Left cardiac atrium (tissue), 4 donors: ENCODE measurements at regions not wholly inside any gene's neighbourhood (a gene's known extent, or its start where the extent isn't known, plus 50 kb on each side); places are given as distances from the start of the nearest gene placed in this dataset.
A peak's percentile ranks its signal among the peaks of the same experiment; 100 is the strongest.

ENCODE experiments used
- ATAC-seq, 2 donors: fragments of 200-7000 bp; cut with Tn5 transposase; one replicate each; pipeline ENCODE4 v1.9.1; 2020; ENCODE audit warnings: mild to moderate bottlenecking in 2 of 2, moderate library complexity in 2 of 2
- DNase-seq: peaks from one replicate; pipeline ENCODE4 v3.0.0-alpha.2; 2020
- intact Hi-C, 2 donors: fragments of 100-400 bp; cut with DNase I; formaldehyde crosslinking; loops; one replicate each; pipeline versions ENCODE4 v1.14.1 to v1.15.1; 2022 to 2023
- donor health status: DM: no; HTN: yes; CAD: no.
- donor health status: DM: no; HTN: yes; CAD: no; lungs with severe emphysema.
- donor health status: DM: yes; HTN: yes; CAD: no.
- donor health status: Dilated cardiomyopathy.

DNA sequence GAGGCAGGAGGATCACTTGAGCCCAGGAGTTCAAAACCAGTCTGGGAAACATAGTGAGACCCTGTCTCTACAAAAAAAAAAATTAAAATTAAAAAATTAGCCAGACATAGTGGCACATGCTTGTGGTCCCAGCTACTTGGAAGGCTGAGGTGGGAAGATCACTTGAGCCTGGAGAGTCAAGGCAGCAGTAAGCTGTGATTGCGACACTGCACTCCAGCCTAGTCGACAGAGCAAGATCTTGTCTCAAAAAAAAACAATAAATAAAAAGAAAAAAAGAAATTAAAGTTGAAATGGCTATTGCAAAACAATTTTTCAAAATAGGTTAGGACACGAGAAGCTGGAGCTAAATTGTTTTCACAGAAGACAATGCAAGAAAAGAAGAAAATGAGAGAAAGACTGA is 379.0 kb upstream of the RNF32 start:
- intact Hi-C loops = no loop called here
- DNase-seq (no peak), ATAC-seq (no peak)

DNA sequence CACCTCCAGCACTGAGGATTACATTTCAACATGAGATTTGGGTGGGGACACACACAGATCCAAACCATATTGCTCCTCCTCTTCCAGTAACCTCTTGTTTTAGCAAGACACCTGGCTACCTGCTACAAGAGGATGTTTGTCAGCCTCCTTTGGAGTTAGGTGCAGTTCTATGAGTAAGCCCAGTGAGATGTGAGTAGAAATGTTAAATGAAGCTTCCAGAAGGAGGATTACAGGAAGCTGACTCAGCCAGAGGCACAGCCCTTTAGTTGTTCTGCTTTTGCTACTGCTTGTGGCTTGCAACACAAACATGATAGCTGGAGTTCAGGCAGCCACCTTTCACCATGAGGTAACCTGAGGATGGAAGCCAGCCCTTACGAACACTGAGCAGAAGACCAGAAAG is 382.7 kb upstream of the RNF32 start:
- intact Hi-C loops = no loop called here
- ATAC-seq (no peak), DNase-seq (no peak)

DNA sequence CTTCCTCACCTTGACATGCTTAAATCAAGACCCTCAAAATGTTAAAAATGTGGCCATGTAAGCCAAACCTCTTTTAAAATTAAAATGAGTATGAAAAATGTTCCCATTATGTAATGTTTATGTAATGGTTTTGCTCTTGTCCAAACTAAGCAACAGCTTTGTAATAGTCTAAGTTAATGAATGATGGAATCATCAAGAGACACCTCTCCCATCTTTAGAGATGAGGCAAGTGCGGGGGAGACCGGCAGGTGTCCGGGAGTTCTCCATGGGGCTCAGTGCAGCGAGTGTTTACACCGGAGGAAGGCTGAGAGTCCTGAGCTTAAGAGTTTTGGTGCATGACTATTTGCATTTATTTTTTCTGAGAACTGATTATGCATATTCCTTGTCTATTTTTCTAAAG is 384.9 kb upstream of the RNF32 start:
- DNase-seq (no peak), ATAC-seq (no peak)
- intact Hi-C loops = no loop called here

DNA sequence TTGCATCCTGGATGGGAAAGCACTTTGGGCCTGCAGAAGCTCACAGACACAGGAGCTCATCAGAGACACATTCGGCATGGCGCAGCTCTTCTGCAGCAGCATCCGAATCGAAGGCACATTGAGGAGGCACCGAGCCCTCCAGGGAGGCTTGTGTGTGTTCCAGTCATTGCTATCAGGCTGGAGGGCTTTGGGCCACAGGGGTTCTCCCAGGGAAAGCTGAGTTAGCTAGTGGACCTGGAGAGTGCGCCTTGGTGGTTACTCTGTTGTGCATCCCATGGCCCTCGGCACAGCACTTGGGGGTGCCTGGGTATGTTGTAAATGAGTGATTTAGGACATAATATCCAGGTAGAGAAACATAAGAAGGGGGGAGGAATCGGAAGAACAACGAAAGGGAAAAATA is 388.7 kb upstream of the RNF32 start:
- DNase-seq = no peak
- intact Hi-C loops = no loop called here
- no peak for ATAC-seq

DNA sequence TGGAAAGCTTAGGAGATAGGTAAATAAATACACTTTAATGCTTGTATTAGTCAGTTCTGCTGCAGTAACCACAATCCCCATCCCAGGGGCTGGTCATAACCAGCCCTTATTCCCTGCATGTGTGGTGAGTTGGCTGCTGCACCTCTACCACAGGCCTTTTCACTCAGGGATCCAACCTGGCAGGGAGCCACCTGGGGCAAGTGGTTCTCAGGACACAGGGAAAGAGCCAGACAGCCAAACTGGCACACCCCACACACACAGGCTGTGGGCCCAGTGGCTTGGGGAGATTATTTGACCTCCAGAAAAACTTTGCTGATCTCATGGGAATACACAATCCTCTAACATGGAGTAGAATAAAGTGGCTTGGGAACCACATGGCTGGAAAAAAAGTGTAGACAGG is 400.0 kb upstream of the RNF32 start:
- no peak for DNase-seq
- peak in 1 of 2 donors; percentile 50 for ATAC-seq
- intact Hi-C loops = no loop called here

DNA sequence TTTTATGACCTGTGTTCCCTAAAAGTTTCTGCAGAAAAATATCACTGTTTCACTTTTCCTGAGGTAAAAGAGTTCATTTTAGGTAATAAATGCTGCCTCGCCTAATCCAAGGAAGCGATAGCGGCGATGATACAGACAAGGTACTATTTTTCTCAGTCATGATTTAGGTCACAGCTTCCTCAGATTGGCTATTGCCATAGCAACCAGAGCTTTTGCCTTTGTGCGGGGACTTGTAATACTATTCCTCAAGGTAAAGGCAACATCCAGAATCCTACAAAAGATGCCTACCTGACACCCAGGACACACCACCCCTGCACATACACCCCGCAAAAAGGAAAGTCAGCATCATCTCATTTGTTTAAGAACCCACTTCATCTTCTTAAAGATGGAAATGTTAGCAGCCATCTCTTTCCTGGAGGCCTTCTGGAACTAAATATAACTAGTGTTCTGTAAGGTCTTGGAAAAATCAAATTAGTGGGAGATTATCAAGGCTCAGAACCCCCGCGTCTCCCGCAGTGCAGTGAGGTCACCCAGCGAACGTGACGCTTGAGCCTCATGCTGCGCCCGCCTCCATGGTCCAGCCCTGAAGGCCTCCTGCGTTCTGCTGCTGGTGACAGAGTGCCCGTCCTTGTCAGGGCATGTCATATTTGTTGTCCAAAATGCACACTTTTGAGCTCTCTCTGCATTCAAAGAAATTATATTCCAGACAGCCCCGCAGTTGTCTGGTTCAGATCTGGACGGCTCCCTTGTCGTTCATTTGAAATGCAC is 402.0 kb upstream of the RNF32 start:
- intact Hi-C loops = no loop called here
- no peak for ATAC-seq

DNA sequence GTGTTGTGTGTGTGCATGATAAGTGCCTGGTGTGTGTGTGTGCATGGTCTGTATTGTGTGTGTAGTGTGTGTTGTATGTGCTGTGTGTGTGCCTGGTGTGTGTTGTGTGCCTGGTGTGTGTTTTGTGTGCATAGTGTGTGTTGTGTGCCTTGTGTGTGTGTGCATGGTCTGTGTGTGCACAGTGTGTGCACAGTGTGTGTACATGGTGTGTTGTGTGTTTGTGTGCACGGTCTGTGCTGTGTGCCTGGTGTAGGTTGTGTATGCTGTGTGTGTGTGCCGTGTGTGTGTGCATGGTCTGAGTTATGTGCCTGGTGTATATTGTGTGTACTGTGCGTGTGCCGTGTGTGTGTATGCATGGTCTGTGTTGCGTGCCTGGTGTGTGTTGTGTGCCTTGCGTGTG is 403.0 kb upstream of the RNF32 start:
- ATAC-seq (no peak), DNase-seq (no peak)

More for the DNA sequence above, 402.0 kb upstream of the RNF32 start:
- DNase-seq = no peak

DNA sequence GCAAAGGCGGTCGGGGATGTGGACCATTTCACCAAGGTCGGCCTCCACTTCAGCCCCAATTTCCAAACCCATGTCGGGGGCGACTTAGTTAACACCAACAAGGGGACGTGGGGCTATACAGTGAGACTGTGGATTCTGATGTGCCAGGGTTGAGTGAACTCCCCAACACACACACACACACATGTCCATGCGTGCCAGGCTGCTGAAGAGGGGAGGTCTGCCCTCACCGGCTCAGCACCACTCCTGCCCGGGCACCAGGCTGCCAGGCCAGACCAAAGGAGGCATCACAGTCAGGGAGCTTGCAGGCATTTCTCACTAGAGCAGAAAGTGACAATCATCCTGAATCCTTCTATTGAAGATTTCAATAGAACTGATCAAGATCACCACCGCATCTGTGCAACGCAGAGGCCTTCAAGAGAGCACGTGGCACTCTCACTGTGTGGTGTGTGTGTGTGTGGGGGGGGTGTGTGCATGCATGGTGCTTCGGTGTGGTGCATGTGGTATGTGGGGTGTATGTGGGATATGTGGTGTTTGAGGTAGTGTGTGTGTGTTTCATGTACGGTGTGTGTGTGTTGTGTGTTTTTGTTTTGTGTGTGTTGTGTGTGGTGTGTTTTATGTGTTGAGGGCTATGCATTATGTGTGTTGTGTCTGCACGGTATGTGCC is 403.5 kb upstream of the RNF32 start:
- ATAC-seq (no peak), DNase-seq (no peak)
- intact Hi-C loops = no loop called here

More for the DNA sequence above, 403.0 kb upstream of the RNF32 start:
- intact Hi-C loops = no loop called here

DNA sequence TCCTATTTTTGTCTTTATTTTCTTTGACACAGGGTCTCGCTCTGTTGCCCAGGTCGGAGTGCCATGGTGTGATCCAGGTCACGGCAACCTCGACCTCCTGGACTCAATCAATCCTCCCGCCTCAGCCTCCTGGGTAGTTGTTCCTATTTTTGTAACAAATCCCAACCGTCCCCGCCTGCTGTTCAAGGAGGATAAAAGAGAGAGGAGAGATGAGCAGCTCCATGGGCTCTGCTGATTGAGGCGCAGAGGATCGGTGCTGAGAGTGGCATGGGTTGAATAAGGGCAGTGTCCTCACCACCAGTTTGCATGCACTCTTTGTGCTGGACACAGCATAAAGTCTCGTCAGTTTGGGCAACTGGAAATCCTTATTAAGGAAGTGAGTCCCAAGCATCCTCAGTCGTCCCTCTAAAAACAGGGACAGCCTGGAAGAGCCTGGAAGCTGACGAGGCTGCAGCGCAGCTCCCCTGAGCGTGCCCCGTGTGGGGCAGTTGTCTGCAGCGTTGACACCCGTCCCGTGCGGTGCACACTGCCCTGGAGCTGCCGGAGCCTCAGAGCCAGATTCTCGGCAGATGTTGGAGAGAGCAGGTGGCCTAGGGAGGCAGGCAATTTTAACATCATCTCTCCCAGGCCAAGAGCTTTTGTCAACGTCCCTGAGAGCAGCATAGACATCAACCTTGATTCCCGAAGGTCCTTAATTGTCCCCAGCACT is 404.2 kb upstream of the RNF32 start:
- no peak for ATAC-seq
- intact Hi-C loops = no loop called here
- DNase-seq = no peak

DNA sequence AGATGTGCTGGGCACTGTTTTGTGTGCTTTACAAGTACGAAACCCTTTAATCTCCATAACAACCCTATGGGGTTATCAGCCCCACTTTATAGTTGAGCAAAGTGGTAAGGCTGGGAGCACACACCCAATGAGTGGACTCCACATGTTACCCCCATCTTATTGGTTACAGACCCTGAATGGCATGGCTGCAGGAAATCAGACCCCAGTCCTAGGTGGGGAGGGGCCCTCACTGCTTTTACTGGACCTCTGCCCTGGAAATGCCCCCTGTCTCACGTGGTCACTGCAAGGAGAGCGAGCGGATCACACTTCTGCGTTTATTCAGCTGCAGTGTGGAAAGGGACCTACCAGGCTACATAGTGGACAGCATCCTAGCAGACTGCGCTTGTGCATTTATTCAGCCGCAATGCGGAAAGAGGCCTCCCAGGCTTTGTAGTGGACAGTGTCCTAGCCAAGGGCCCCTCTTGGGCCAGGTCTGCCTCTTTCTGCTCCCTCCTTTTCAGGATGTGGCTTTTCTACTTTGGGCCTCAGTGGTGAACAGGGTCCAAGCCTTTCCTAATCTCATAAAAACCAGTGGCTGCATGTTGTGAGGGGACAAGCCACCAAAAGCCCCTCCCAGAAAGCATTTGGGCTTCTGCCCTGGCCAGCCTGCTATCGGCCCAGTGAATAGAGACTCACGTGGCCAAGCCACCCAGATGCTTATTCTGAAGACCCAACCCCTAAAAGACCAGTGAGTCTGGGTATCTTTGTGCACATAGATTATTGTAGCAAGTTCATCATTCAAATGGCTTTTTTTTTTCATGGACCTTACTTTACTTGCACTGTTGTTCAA is 405.7 kb upstream of the RNF32 start:
- DNase-seq = no peak

DNA sequence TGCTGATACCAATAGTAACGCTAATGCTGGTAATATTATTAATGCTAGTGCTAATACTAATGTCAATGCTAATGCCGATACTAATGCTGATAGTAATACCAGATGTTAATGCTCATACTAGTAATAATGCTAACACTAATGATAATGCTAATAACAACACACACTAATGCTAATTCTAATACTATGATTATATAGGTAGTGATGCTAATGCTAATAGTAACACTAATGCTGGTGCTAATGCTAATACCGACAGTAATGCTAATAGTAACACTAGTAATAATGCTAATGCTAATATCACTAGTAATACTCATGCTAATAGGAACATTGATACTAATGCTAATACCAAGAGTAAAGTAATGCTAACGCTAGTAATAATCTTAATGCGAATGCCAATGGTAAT is 406.4 kb upstream of the RNF32 start:
- intact Hi-C loops = no loop called here
- DNase-seq = no peak
- no peak for ATAC-seq

More for the DNA sequence above, 405.7 kb upstream of the RNF32 start:
- intact Hi-C loops = no loop called here
- no peak for ATAC-seq

DNA sequence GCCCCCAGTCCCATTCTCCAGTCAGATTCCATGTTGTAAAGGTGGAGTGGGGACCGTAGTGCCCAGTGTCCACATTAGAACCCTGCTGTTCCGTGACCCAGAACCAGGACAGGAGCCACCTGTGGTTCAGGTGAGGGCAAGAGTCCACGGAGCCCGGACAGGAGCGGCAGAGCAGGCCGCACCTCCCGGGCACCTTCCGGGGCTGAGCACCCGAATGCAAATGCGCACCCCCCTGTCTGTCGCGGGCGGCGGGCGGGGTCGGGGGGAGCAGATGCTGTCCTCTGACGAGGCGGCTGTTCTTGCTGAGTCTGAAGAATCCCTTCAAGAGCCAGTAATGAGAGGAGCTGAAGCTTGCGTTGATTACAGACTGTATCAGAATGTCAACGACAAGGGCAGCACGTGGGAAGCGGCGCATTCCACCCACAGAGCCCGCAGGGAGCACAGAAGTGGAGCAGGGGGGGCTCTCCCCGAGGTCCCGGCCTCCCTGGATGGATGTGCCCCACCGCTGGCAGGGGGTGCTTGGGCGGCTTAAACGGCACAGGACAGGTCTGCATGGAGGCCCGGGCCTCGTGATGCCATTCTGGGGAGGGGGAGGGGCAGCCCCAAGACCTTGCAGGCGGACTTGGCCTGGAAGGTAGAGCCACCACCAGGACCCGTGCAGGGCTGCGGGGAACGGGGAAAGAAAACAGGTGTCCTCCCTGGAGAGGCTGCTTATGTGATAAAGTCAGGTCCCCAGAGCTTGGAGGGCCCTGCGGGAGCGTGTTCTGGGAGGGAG is 407.5 kb upstream of the RNF32 start:
- intact Hi-C loops = no loop called here
- ATAC-seq = no peak
- no peak for DNase-seq

DNA sequence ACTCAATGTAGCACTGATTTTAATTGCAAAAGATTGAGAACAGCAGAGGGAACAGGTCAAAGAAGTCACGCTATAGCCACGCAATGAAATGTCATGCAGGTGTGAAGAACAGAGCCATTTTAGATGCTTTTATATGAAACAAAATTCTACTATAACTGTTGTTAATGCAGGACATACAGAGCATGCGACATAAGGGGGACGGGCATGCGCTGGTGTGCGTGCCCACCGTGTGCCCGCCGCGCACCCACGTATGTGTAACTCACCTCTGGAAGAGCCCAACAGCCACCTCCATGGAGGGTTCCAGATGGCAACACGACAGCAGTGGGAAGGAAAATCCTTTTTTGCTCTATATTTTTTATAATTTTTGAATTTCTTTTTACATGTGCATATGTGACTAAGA is 410.0 kb upstream of the RNF32 start:
- intact Hi-C loops = no loop called here
- DNase-seq (no peak), ATAC-seq (no peak)

DNA sequence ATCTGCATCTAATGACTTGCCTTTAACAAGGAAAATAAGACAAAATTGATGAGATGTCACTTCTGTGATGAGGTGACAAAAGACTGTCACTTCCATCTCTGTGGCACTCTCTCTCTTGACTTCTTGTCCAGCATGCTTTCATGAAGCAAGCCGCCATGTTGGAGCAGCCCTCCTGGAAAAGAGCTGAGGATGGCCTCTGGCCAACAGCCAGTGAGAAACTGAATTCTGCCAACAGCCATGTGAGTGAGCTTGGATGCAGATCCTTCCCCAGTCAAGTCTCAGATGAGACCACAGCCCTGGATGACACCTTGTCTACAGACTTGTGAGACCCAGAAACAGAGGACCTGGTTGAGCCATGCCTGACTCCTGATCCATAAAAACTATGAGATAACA is 412.6 kb upstream of the SHH start:
- DNase-seq = no peak
- intact Hi-C loops = no loop called here
- ATAC-seq = no peak

DNA sequence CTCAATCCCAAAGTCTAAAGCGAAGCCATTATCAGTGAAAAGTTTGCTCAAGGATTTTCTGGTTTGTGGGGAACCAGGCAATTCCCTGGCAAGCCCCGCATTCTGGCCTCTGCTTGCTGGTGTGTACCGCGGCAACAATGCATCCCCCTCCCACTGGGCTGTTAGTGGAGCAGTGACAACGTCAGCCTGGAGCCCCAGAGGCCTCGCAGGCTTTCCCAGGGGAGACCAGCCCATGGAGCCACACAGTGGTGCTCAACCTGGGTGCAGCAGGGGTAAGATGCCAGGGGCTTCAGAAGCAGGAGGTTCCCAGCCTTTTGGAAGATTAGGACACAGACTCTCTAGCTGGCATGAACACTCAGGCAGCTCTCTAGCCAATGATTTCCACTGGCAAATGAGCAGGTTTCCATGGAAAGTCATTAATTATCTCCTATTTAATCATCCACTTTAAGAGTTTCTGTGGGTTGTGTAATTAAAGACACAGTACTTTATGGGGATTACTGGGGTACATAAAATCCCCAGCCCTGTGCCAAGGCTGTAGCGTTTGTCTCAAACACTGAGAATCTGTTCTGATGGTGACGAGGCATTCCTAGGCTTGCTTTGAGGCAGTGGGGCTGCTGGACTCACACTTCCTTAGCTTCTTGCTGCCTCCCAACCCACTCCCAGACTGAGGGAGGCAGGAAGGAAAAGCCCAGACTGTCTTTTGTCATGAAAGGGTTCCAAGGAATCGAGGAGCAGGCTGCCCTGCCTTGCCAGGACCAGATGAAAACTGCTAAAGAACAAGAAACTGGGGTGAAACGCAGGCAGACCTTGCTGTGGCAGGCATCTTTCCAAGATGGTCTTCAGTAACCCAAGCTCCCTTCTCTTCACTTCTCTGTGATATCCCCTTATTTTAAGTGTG is 411.9 kb upstream of the SHH start:
- intact Hi-C loops = no loop called here
- ATAC-seq (no peak), DNase-seq (no peak)

DNA sequence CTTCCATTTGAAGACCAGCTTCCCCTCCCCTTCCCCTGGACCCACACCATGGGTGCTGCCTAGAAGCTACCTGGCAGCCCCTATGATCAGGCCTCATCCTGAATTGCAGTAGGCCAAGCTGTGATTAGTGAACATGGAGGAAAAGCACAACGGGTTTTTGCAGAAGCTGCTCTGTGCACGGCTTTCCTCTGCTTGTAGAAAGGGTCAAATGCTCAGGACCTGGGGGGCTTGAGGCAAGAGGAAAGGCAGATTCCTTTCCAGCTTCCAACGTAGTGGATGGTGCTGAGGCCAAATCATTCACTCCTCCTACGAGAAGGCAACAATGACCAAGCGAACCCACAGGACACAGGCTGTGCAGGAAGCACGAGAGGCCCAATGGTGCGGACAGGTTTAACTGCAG is 410.3 kb upstream of the SHH start:
- ATAC-seq (no peak), DNase-seq (no peak)
- intact Hi-C loops = no loop called here

DNA sequence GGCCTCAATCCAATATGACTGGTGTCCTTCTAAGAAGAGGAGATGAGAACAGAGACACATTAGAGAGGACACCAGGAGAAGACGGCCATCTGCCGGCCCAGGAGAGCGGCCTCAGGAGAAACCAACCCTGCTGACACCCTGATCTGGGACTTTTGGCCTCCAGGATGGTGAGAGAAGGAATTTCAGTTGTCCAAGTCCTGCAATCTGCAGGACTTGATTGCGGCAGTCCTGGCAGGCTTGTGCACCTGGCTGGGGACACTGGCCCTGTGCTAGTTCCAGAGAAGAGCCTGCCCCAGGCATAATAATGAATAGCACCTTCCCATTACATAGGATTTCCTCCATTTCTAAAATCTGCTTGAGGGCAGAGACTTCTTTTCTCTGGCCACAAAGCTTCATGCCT is 409.9 kb upstream of the SHH start:
- intact Hi-C loops = no loop called here
- DNase-seq (no peak), ATAC-seq (no peak)

DNA sequence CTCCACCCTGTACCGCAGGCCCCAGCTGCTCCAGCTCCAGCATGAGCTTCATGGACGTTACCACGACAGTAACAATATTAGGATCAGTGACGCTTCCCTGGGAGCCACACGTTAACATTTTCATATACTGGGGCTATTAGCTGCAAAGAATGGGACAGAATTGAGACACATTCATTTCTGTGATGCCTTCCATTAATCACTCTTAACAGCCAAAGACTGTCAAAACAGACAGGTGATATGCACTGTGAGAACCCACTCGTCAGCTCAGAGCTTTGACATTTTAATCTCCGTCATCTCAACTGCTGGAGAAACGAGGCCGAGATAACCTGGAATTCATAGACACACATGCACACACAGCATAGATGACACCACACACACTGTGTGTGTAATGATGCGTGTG is 408.4 kb upstream of the SHH start:
- ATAC-seq (no peak), DNase-seq (no peak)
- intact Hi-C loops = no loop called here
